Right renal cortex interstitium (tissue), 3 donors: ENCODE measurements at regions not wholly inside any gene's neighbourhood (a gene's known extent, or its start where the extent isn't known, plus 50 kb on each side); places are given as distances from the start of the nearest gene placed in this dataset.

Source experiments
- DNase-seq, 3 donors: peaks; one replicate each; pipeline ENCODE4 v3.0.0-alpha.2; 2013; ENCODE audit warnings: low read depth in 3 of 3, low spot score in 2 of 3

GRCh38 chr4:180784940-180785339 lies 1458.3 kb upstream of the TENM3 start:
- no peak for DNase-seq

- DNase-seq = no peak
Observed at GRCh38 chr4:180788729-180789128, 1454.5 kb upstream of the TENM3 start.

- no peak for DNase-seq
Observed at GRCh38 chr4:180789929-180790328, 1453.3 kb upstream of the TENM3 start.

GRCh38 chr4:180790471-180790870 lies 1452.7 kb upstream of the TENM3 start:
- DNase-seq = no peak

GRCh38 chr4:180792541-180792940 lies 1450.7 kb upstream of the TENM3 start:
- no peak for DNase-seq

GRCh38 chr4:180794333-180794732 lies 1448.9 kb upstream of the TENM3 start:
- DNase-seq = no peak

- no peak for DNase-seq
Observed at GRCh38 chr4:180798036-180798577, 1445.1 kb upstream of the TENM3 start.

GRCh38 chr4:180799798-180800197 lies 1443.4 kb upstream of the TENM3 start:
- DNase-seq = no peak

- no peak for DNase-seq
Observed at GRCh38 chr4:180805101-180805500, 1438.1 kb upstream of the TENM3 start.

GRCh38 chr4:180808862-180809261 lies 1434.3 kb upstream of the TENM3 start:
- no peak for DNase-seq

GRCh38 chr4:180809439-180809838 lies 1433.8 kb upstream of the TENM3 start:
- no peak for DNase-seq

GRCh38 chr4:180810581-180810980 lies 1432.6 kb upstream of the TENM3 start:
- DNase-seq = no peak

- no peak for DNase-seq
Observed at GRCh38 chr4:180811556-180811955, 1431.6 kb upstream of the TENM3 start.

GRCh38 chr4:180812783-180813182 lies 1430.4 kb upstream of the TENM3 start:
- DNase-seq = no peak

GRCh38 chr4:180814875-180815417 lies 1428.3 kb upstream of the TENM3 start:
- DNase-seq = no peak

GRCh38 chr4:180817529-180817928 lies 1425.7 kb upstream of the TENM3 start:
- no peak for DNase-seq

- no peak for DNase-seq
Observed at GRCh38 chr4:180823108-180823507, 1420.1 kb upstream of the TENM3 start.

GRCh38 chr4:180827232-180828009 lies 1415.8 kb upstream of the TENM3 start:
- peak in 1 of 3 donors; percentile 17 for DNase-seq

- peak; percentile 43 to 55 (median 55) for DNase-seq
Observed at GRCh38 chr4:180828455-180829018, 1414.7 kb upstream of the TENM3 start.

GRCh38 chr4:180832073-180832472 lies 1411.1 kb upstream of the TENM3 start:
- no peak for DNase-seq

GRCh38 chr4:180840142-180840541 lies 1403.1 kb upstream of the TENM3 start:
- no peak for DNase-seq
